Large intestine (tissue), 3 donors: ENCODE measurements at regions not wholly inside any gene's neighbourhood (a gene's known extent, or its start where the extent isn't known, plus 50 kb on each side); places are given as distances from the start of the nearest gene placed in this dataset.

Experiments used
- DNase-seq, 2 donors: peaks; one replicate each; pipeline versions ENCODE4 v3.0.0 to v3.0.0-alpha.2; 2013
- H3K27ac ChIP-seq: one replicate; pipeline ENCODE4 v1.5.1; 2013; ENCODE audit warnings: low read length
- H3K27me3 ChIP-seq: 2 replicates; pipeline ENCODE4 v1.6.1; 2013; ENCODE audit warnings: low read length; ENCODE audit not compliant: control insufficient read depth, insufficient read depth
- H3K36me3 ChIP-seq: 2 replicates; pipeline ENCODE4 v1.6.1; 2013; ENCODE audit warnings: low read length; ENCODE audit not compliant: control insufficient read depth, insufficient read depth
- H3K4me1 ChIP-seq: one replicate; pipeline ENCODE4 v1.6.1; 2013; ENCODE audit warnings: low read length; ENCODE audit not compliant: control insufficient read depth, insufficient read depth
- H3K4me3 ChIP-seq: one replicate; pipeline ENCODE4 v1.5.1; 2013; ENCODE audit warnings: low read length
- H3K9me3 ChIP-seq: one replicate; pipeline ENCODE4 v1.6.1; 2013; ENCODE audit warnings: mild to moderate bottlenecking, low read depth, low read length, moderate library complexity; ENCODE audit not compliant: control insufficient read depth
- WGBS: methylation state at CpG from one replicate; pipeline ENCODE4 v1.1.5; 2013; ENCODE audit warnings: low lambda C conversion rate; ENCODE audit not compliant: insufficient coverage; 5-methylcytosine and 5-hydroxymethylcytosine counted together

GRCh38 chr10:88082391-88082790, 219.0 kb downstream of the PTEN start:
- Histone ChIP-seq H3K4me1 (peaks cover 19% of the 10 kb centered on the region), H3K4me3 (no peak overlapping the region), H3K27me3 (no peaks in the 10 kb centered on the region), H3K27ac (no peak overlapping the region), H3K9me3 (no peaks in the 10 kb centered on the region), H3K36me3 (no peaks in the 10 kb centered on the region)
- no CpG with 5 or more reads among the region's 3 CpGs for WGBS
- no peak for DNase-seq

DNA sequence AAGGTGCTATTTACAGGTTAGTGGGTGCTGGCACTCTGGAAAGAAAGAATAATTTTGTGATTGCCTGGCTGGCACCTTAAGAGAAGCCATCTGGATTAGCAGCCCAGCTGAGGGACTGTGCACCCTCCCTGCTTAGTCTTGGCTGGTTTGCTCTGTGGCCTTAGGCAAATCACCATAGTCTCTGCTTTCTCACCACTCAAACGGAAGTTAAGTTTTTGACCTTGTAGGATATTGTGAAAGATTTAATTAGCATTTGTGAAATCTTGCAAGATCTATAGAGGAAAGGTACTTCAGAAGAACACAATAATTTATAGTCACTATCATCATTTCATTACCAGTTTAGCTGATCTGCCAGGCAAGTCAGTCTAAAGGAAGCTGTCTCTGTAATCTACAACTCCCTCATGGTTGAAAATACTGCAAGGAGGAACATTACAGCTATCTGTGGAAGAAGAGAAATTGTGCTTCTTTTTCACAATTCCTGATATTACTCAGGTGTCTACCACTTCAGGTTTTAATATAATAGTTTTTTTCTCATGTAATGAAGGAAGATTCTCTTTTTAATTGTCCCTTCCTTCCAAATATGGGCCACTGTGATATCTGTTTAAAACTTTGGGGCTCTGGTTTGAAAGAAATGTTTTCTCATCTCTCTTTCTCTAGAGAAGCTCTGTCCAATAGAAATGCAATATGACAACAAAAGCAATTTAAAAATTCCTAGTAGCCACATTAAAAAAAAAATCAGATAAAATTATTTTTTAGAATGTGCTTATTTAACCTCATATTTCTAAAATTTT, 219.6 kb downstream of the PTEN start:
- Histone ChIP-seq H3K27ac (no peak overlapping the region), H3K9me3 (no peaks in the 10 kb centered on the region), H3K4me1 (peaks cover 19% of the 10 kb centered on the region), H3K36me3 (no peaks in the 10 kb centered on the region), H3K4me3 (no peak overlapping the region), H3K27me3 (no peaks in the 10 kb centered on the region)
- no peak for DNase-seq
- no CpG with 5 or more reads among the region's 1 CpG for WGBS

DNA sequence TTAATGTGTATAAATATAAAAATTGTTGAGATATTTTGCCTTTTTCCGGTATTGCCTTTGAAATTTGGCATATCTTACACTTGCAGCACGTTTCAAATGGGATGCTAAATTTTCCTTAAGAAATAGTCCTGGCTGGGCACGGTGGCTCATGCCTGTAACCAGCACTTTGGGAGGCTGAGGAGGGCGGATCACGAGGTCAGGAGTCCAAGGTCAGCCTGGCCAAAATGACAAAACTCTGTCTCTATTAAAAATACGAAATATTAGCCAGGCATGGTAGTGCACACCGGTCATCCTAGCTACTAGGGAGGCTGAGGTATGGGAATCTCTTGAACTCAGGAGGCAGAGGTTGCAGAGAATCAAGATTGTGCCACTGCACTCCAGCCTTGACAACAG, 220.2 kb downstream of the PTEN start:
- H3K27ac ChIP-seq: no peak overlapping the region
- whole genome bisulfite sequencing: 92% methylated on average over 2 of the region's 7 CpGs

GRCh38 chr10:88086187-88086960, 222.9 kb downstream of the PTEN start:
- 100% methylated on average over 5 of the region's 9 CpGs for WGBS

More for the DNA sequence above, 220.2 kb downstream of the PTEN start:
- Histone ChIP-seq H3K9me3 (no peaks in the 10 kb centered on the region), H3K36me3 (no peaks in the 10 kb centered on the region), H3K4me3 (no peak overlapping the region), H3K4me1 (peaks cover 19% of the 10 kb centered on the region), H3K27me3 (no peaks in the 10 kb centered on the region)
- no peak for DNase-seq

DNA sequence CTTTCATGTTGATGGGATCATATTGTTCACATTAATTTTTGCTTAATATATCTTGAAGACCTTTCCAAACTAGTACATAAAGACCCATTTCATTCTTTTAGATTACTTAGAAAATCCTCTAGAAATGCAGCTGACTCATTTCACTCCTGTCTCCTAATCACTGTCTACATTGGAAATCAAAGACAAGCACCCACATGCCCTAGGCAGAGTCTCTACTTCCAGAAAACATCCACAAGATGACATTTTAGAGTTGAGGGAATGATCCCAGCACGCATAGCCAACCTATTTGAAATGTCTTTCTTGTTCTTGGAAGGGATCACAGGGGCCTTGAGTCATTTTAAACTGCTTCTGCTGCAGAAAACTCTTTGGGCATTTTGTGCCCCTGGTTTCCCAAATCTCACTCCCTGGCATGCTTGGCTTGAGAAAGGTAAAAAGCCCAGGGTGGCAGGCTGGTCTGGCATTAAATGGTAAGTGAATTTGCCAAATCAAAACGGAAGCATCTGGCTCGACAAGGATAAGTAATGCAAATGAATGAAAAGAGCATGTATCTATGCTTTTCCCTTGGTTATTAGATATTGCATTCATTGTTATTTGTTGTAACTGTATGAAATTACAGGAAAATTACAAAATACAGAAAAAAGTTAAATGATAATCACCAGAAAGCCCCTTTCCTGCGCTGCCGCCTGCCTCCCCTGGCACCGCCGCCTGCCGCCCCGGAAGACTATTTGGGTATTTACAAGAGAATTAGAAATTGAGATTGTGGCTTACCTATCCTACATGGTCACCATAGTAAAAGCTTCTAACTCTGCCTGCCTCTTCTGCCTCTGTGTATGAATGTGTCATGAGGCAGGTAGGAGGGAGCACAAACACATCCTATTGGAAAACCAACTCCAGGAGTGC, 225.3 kb downstream of the PTEN start:
- no peak for DNase-seq
- Histone ChIP-seq H3K4me1 (peaks cover 3% of the 10 kb centered on the region), H3K27ac (no peak overlapping the region), H3K4me3 (no peak overlapping the region), H3K27me3 (no peaks in the 10 kb centered on the region), H3K9me3 (no peaks in the 10 kb centered on the region), H3K36me3 (no peaks in the 10 kb centered on the region)
- 83% methylated on average over 1 of the region's 9 CpGs for WGBS

More at GRCh38 chr10:88086187-88086960, 222.9 kb downstream of the PTEN start:
- no peak overlapping the region for H3K27ac ChIP-seq
- no peaks in the 10 kb centered on the region for H3K4me1 ChIP-seq
- H3K27me3 ChIP-seq: no peaks in the 10 kb centered on the region
- no peaks in the 10 kb centered on the region for H3K9me3 ChIP-seq
- no peaks in the 10 kb centered on the region for H3K36me3 ChIP-seq
- no peak for DNase-seq
- no peak overlapping the region for H3K4me3 ChIP-seq

GRCh38 chr10:88089498-88089897, 226.1 kb downstream of the PTEN start:
- Histone ChIP-seq H3K27ac (no peak overlapping the region), H3K27me3 (no peaks in the 10 kb centered on the region), H3K4me3 (no peak overlapping the region), H3K36me3 (no peaks in the 10 kb centered on the region), H3K4me1 (peaks cover 3% of the 10 kb centered on the region), H3K9me3 (no peaks in the 10 kb centered on the region)
- DNase-seq: no peak

DNA sequence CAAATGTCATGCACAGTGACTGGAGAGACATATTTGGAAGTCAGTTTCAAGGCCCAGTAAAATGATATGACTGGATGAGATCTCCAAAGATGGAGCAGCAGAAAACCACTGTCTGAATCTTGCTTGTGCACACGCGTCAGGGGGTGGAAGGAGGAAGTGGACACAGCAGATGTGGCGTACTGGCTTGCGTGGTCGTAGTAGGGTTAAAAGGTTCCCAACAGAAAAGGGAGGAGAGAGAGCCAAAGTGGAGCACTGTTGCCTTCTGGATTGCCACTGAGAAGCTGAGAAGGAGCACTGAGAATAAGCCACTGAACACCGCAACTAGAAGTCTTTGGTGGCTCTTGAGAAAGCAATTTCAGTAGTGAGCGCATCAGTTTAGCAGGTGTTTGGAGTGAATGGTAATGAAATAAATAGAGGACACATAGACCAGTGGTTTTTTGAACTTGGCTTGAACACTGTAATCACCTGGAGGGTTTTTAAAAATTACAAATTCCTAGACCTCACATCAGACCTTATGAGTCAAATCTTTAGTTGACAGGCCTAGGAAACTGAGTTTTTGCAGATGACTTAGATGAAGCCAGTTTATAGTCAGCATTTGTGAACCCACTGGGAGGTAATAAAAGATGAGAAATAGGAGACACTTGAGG, 227.3 kb downstream of the PTEN start:
- no peak for DNase-seq
- Histone ChIP-seq H3K4me1 (peaks cover 10% of the 10 kb centered on the region), H3K27ac (no peak overlapping the region), H3K4me3 (no peak overlapping the region), H3K9me3 (no peaks in the 10 kb centered on the region), H3K27me3 (no peaks in the 10 kb centered on the region), H3K36me3 (no peaks in the 10 kb centered on the region)
- 100% methylated on average over 4 of the region's 7 CpGs for WGBS

DNA sequence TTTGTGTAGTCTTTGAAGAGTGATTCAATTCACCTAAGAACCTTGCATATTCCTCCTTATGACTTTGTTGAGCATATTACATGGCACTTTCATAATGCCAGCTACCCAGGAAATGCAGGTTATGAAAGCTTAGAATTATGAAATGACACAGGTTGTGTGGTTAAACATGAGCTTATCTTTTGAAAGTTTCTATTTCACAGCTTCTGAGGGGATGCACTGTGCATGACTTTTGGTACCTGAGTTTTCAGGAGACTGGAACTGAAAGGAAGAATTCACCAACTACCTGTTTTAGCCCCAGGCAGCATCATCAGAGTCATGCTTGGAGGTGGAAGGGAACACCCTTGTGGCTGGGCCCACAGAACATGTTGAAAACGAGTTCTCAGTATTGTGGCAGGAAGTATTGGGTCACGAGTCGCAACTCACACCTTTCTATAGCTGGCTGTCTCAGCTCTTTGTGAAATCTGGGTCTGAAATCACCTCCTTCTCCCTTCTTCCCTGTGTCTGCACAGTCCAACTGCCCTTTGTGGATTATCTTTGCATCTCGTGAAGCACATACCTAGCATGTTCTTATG, 228.2 kb downstream of the PTEN start:
- Histone ChIP-seq H3K9me3 (no peaks in the 10 kb centered on the region), H3K4me1 (peaks cover 14% of the 10 kb centered on the region), H3K4me3 (no peak overlapping the region), H3K27me3 (no peaks in the 10 kb centered on the region), H3K36me3 (no peaks in the 10 kb centered on the region), H3K27ac (no peak overlapping the region)
- peak; percentile 36 to 38 for DNase-seq
- WGBS: 71% methylated on average over 1 of the region's 4 CpGs

DNA sequence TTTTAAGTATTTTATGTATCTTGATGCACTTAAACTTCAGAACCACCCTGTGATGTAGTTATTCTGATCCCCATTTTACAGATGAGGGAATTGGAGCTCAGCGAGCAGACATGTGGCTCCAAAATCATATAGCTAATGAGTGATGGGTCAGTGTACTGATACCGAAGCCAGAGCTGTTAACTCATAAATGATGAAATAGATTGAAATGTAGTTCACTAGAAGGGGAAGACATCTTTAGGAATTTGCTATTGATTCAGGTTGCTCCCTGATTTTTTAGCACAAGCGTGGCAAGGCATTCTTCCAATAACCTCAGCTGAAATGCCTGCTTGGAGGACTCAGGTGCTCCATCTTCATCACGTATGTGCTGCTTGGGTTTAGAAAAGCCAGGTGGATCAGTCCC, 228.8 kb downstream of the PTEN start:
- H3K36me3 ChIP-seq: no peaks in the 10 kb centered on the region
- DNase-seq: no peak
- peaks cover 14% of the 10 kb centered on the region for H3K4me1 ChIP-seq
- H3K27me3 ChIP-seq: no peaks in the 10 kb centered on the region
- H3K27ac ChIP-seq: no peak overlapping the region
- no CpG with 5 or more reads among the region's 4 CpGs for WGBS
- H3K9me3 ChIP-seq: no peaks in the 10 kb centered on the region
- H3K4me3 ChIP-seq: no peak overlapping the region
